Neural progenitor cell (in vitro differentiated cells): ENCODE measurements at regions not wholly inside any gene's neighbourhood (a gene's known extent, or its start where the extent isn't known, plus 50 kb on each side); places are given as distances from the start of the nearest gene placed in this dataset.
A peak's percentile ranks its signal among the peaks of the same experiment; 100 is the strongest.

ENCODE experiments used
- DNase-seq: peaks from one replicate; pipeline ENCODE4 v3.0.0-alpha.2; 2016; ENCODE audit warnings: low spot score
- H2AFZ ChIP-seq: fragments of 200-600 bp; sonication (generic); replicated peaks from 2 replicates; pipeline ENCODE4 v1.6.1; 2016; ENCODE audit warnings: antibody characterized with exemption
- H3F3A ChIP-seq: fragments of 200-600 bp; sonication (generic); 2 replicates; pipeline ENCODE4 v1.6.1; 2016; ENCODE audit warnings: antibody characterized with exemption, low read depth
- H3K27ac ChIP-seq: fragments of 200-600 bp; sonication (generic); 2 replicates; pipeline ENCODE4 v1.5.1; 2016; ENCODE audit warnings: mild to moderate bottlenecking
- H3K27me3 ChIP-seq: fragments of 200-600 bp; sonication (generic); 2 replicates; pipeline ENCODE4 v1.6.1; 2016; ENCODE audit warnings: mild to moderate bottlenecking, moderate library complexity
- H3K36me3 ChIP-seq: fragments of 200-600 bp; sonication (generic); 2 replicates; pipeline ENCODE4 v1.5.1; 2016
- H3K4me1 ChIP-seq: fragments of 200-600 bp; sonication (generic); 2 replicates; pipeline ENCODE4 v1.6.1; 2016; ENCODE audit warnings: mixed run types
- H3K4me2 ChIP-seq: fragments of 200-600 bp; sonication (generic); 2 replicates; pipeline ENCODE4 v1.6.1; 2016
- H3K4me3 ChIP-seq: fragments of 200-600 bp; sonication (generic); 2 replicates; pipeline ENCODE4 v1.5.1; 2016
- H3K79me2 ChIP-seq: fragments of 200-600 bp; sonication (generic); 2 replicates; pipeline ENCODE4 v1.6.1; 2016; ENCODE audit warnings: low read depth
- H3K9ac ChIP-seq: fragments of 200-600 bp; sonication (generic); 2 replicates; pipeline ENCODE4 v1.6.1; 2016
- H3K9me3 ChIP-seq: fragments of 200-600 bp; sonication (generic); 2 replicates; pipeline ENCODE4 v1.5.1; 2016; ENCODE audit warnings: low read depth
- H4K20me1 ChIP-seq: fragments of 200-600 bp; sonication (generic); 2 replicates; pipeline ENCODE4 v1.6.1; 2016; ENCODE audit warnings: low read depth
- H3K27ac Mint-ChIP-seq: 3 replicates; pipeline ENCODE4 v1.8.0; 2021; ENCODE audit warnings: mixed read lengths
- H3K27me3 Mint-ChIP-seq: 2 replicates; pipeline ENCODE4 v1.8.0; 2022; ENCODE audit warnings: low read depth, mild to moderate bottlenecking, inconsistent platforms, moderate library complexity, mixed read lengths; ENCODE audit not compliant: insufficient read depth
- H3K36me3 Mint-ChIP-seq: 3 replicates; pipeline ENCODE4 v1.8.0; 2021; ENCODE audit warnings: mixed read lengths
- H3K4me1 Mint-ChIP-seq: 3 replicates; pipeline ENCODE4 v1.8.0; 2021; ENCODE audit warnings: mixed read lengths
- H3K4me3 Mint-ChIP-seq: 3 replicates; pipeline ENCODE4 v1.8.0; 2021; ENCODE audit warnings: mild to moderate bottlenecking, moderate library complexity, mixed read lengths
- H3K9me3 Mint-ChIP-seq: 3 replicates; pipeline ENCODE4 v1.8.0; 2020; ENCODE audit warnings: mixed read lengths
- CTCF ChIP-seq: fragments of 200-600 bp; sonication (generic); IDR thresholded peaks from 2 replicates; pipeline ENCODE4 v1.5.1; 2017; ENCODE audit warnings: antibody characterized with exemption, mild to moderate bottlenecking
- EZH2 ChIP-seq: fragments of 200-600 bp; sonication (generic); IDR thresholded peaks from 2 replicates; pipeline ENCODE4 v1.6.1; 2017; ENCODE audit warnings: antibody characterized with exemption, mild to moderate bottlenecking, moderate library complexity
- EZH2phosphoT487 ChIP-seq: fragments of 200-600 bp; sonication (generic); IDR thresholded peaks from 2 replicates; pipeline ENCODE4 v1.6.1; 2017; ENCODE audit warnings: antibody characterized with exemption

- H3K4me1 ChIP-seq: peaks cover 7% of the 10 kb centered on the region
- no peaks in the 10 kb centered on the region for H3K27me3 Mint-ChIP-seq
- no peaks in the 10 kb centered on the region for H4K20me1 ChIP-seq
- H3K4me3 Mint-ChIP-seq: no peak overlapping the region
- H3K27ac ChIP-seq: no peak overlapping the region
- H3K9me3 Mint-ChIP-seq: no peaks in the 10 kb centered on the region
- H3K27me3 ChIP-seq: no peaks in the 10 kb centered on the region
- H3K4me3 ChIP-seq: no peak overlapping the region
- no peak for TF ChIP-seq CTCF
- TF ChIP-seq EZH2: no peak
- no peak for TF ChIP-seq EZH2phosphoT487
- peaks cover 6% of the 10 kb centered on the region for H3K4me1 Mint-ChIP-seq
- no peaks in the 10 kb centered on the region for H3F3A ChIP-seq
- no peaks in the 10 kb centered on the region for H3K79me2 ChIP-seq
- no peak overlapping the region for H3K4me2 ChIP-seq
- H2AFZ ChIP-seq: peak overlapping the region; percentile 79
- H3K36me3 ChIP-seq: no peaks in the 10 kb centered on the region
- H3K36me3 Mint-ChIP-seq: no peaks in the 10 kb centered on the region
- no peak overlapping the region for H3K9ac ChIP-seq
- H3K27ac Mint-ChIP-seq: no peak overlapping the region
- no peaks in the 10 kb centered on the region for H3K9me3 ChIP-seq
- DNase-seq: no peak
Measured at GRCh38 chr12:69167648-69168165, 71.7 kb upstream of the CPSF6 start.

- H3K4me3 ChIP-seq: no peak overlapping the region
- no peaks in the 10 kb centered on the region for H3K79me2 ChIP-seq
- TF ChIP-seq CTCF: no peak
- TF ChIP-seq EZH2: no peak
- no peak for TF ChIP-seq EZH2phosphoT487
- H3K4me2 ChIP-seq: no peak overlapping the region
- no peak overlapping the region for H3K27ac ChIP-seq
- H3K36me3 ChIP-seq: no peaks in the 10 kb centered on the region
- Mint-ChIP-seq H3K4me1 (peaks cover 7% of the 10 kb centered on the region), H3K9me3 (no peaks in the 10 kb centered on the region), H3K27me3 (no peaks in the 10 kb centered on the region), H3K36me3 (no peaks in the 10 kb centered on the region), H3K27ac (no peak overlapping the region), H3K4me3 (no peak overlapping the region)
- H3K4me1 ChIP-seq: peaks cover 12% of the 10 kb centered on the region
- peaks cover 1% of the 10 kb centered on the region for H3F3A ChIP-seq
- H3K27me3 ChIP-seq: no peaks in the 10 kb centered on the region
- peak overlapping the region; percentile 79 for H2AFZ ChIP-seq
- no peaks in the 10 kb centered on the region for H3K9me3 ChIP-seq
- no peaks in the 10 kb centered on the region for H4K20me1 ChIP-seq
- no peak for DNase-seq
- no peak overlapping the region for H3K9ac ChIP-seq
Measured at GRCh38 chr12:69168363-69168762, 71.0 kb upstream of the CPSF6 start.

- Mint-ChIP-seq H3K27ac (no peak overlapping the region), H3K27me3 (no peaks in the 10 kb centered on the region), H3K4me1 (peaks cover 9% of the 10 kb centered on the region), H3K9me3 (no peaks in the 10 kb centered on the region), H3K4me3 (no peak overlapping the region), H3K36me3 (no peaks in the 10 kb centered on the region)
- peaks cover 16% of the 10 kb centered on the region for H3K4me1 ChIP-seq
- no peaks in the 10 kb centered on the region for H3K36me3 ChIP-seq
- H3F3A ChIP-seq: peaks cover 4% of the 10 kb centered on the region
- H3K4me3 ChIP-seq: no peak overlapping the region
- H3K4me2 ChIP-seq: no peak overlapping the region
- TF ChIP-seq EZH2phosphoT487 (no peak), EZH2 (no peak), CTCF (no peak)
- H3K27ac ChIP-seq: no peak overlapping the region
- peak overlapping the region; percentile 72 for H2AFZ ChIP-seq
- no peak for DNase-seq
- H3K9ac ChIP-seq: no peak overlapping the region
- H3K79me2 ChIP-seq: no peaks in the 10 kb centered on the region
- H3K27me3 ChIP-seq: no peaks in the 10 kb centered on the region
- no peaks in the 10 kb centered on the region for H3K9me3 ChIP-seq
- no peaks in the 10 kb centered on the region for H4K20me1 ChIP-seq
Measured at GRCh38 chr12:69168828-69169227, 70.5 kb upstream of the CPSF6 start.
